OCI-LY3 (cell line): ENCODE measurements at regions not wholly inside any gene's neighbourhood (a gene's known extent, or its start where the extent isn't known, plus 50 kb on each side); places are given as distances from the start of the nearest gene placed in this dataset.
"Not testable (repeated sequence)": the region's sequence is repeated elsewhere in the genome, so short reads cannot be mapped to it uniquely, and the experiment has no call there.

Experiments
- EZH2phosphoT487 ChIP-seq: fragments of 200-600 bp; shearing (Covaris generic); IDR thresholded peaks from 2 replicates; pipeline ENCODE4 v1.6.1; 2018; ENCODE audit warnings: antibody characterized with exemption, mixed run types, low read depth
- TF ChIP-seq, protein P1 (sequence below): fragments of 200-600, 300-600 bp; sonication (generic); IDR thresholded peaks from 2 replicates; pipeline ENCODE4 v1.5.1; 2014; ENCODE audit warnings: antibody characterized with exemption, low read length, low read depth

DNA sequence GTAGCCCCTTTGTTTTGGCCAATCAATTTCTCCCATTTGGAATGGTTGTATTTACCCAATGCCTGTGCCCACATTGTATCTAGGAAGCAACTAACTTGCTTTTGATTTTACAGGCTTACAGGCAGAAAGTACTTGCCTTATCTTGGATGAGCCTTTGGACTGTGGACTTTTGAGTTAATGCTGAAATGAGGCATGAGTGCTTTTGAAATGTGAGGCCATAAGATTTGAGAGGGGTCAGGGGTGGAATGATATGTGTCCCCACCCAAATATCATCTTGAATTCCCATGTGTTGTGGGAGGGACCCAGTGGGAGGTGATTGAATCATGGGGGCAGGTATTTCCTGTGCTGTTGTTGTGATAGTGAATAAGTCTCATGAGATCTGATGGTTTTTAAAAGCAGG is 629.4 kb downstream of the RFPL4B start:
- TF ChIP-seq, protein P1, sequence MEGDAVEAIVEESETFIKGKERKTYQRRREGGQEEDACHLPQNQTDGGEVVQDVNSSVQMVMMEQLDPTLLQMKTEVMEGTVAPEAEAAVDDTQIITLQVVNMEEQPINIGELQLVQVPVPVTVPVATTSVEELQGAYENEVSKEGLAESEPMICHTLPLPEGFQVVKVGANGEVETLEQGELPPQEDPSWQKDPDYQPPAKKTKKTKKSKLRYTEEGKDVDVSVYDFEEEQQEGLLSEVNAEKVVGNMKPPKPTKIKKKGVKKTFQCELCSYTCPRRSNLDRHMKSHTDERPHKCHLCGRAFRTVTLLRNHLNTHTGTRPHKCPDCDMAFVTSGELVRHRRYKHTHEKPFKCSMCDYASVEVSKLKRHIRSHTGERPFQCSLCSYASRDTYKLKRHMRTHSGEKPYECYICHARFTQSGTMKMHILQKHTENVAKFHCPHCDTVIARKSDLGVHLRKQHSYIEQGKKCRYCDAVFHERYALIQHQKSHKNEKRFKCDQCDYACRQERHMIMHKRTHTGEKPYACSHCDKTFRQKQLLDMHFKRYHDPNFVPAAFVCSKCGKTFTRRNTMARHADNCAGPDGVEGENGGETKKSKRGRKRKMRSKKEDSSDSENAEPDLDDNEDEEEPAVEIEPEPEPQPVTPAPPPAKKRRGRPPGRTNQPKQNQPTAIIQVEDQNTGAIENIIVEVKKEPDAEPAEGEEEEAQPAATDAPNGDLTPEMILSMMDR: not testable (repeated sequence)
- not testable (repeated sequence) for TF ChIP-seq EZH2phosphoT487
